Kidney tubule cell (primary cell): ENCODE measurements at regions not wholly inside any gene's neighbourhood (a gene's known extent, or its start where the extent isn't known, plus 50 kb on each side); places are given as distances from the start of the nearest gene placed in this dataset.
A peak's percentile ranks its signal among the peaks of the same experiment; 100 is the strongest.

Experiments used
- DNase-seq: peaks from one replicate; pipeline ENCODE4 v3.0.0-alpha.2; 2018; ENCODE audit warnings: low spot score

DNA sequence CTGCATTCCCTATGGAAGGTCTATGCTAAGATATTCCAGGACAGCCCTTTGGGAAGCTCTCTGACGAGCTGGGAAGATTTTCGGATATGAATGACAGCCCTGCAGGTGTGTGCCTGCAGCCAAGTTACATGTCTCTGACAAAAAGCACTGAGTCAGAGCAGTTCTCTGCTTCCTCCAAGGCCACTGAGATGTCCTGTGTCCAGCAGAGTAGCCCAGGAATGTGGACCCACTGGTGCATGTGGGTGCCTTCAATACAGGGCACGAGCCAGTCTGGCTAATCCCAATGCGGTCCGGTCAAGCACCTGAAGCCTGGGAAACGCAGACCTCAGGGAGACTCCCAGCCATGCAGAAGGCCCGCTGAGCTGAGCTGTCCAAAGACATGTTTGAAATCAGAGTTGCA, 565.7 kb downstream of the TCERG1L start:
- no peak for DNase-seq

DNA sequence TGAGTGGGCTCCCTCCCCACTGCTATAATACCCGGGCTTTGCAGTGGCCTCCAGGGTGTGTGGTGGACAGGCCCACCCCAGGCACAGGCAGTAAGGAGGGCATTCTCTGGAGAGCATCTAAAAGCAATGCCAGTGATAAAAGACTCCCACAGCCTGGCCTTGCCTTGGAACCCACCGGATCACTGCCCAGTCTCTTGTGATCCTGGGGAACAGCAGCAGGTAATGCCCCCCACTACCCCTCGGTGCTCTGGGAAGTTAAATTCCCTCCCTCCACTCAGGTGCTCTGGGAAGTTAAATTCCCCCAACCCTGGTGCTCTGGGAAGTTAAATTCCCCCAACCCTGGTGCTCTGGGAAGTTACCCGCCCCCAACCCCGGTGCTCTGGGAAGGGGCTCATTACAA, 565.2 kb downstream of the TCERG1L start:
- DNase-seq: no peak

DNA sequence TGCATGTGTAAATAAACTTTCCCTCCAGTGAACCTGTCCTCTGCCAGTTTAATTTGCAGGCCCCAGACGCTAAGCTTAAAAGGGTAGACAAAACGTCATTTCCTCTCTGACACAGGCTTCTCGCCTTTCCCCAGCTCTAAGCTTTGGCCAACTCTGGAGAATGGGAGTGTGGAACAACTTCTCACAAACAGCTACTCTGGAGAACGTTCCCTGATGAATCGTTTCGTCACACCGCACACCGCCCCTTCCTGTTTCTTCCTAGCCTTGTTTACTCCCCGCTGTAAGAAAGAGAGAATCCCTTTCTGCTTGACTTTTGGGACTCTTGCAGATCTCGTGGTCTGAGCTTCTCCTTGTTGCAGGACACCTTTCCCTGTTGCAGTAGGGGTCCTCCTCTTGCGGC, 564.2 kb downstream of the TCERG1L start:
- no peak for DNase-seq

- no peak for DNase-seq
Observed at GRCh38 chr10:130747946-130748345, 563.6 kb downstream of the TCERG1L start.

DNA sequence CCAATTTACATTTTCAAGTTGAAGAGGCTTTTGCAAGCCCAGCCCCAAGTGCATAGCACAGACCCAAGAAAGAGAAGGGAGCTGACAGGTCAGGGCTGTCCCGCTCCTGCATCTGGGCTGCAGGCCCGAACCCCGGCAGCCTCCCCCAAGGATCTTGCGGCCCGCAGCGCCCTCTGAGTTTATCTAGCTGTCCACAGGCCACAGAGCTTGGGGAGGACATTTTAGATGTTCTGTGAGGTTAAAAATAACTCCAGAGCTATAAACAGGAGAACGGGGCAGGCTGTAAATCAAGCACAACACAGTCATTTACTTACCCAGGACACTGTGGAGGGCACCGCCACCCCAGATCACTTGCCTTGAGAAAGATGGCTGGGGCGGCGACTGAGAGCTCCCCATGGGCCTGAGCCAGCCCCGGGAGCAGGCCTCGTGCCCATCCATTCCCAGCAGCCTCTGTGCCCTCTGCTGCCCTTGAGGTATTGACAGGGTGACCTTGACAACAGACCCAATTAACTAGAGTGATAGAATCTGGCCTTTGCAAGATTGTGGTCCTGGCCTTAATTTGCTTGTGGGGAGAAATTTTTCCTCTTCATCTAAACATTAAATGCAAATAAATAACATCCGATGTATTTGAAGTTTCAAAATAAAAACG, 563.0 kb downstream of the TCERG1L start:
- no peak for DNase-seq

DNA sequence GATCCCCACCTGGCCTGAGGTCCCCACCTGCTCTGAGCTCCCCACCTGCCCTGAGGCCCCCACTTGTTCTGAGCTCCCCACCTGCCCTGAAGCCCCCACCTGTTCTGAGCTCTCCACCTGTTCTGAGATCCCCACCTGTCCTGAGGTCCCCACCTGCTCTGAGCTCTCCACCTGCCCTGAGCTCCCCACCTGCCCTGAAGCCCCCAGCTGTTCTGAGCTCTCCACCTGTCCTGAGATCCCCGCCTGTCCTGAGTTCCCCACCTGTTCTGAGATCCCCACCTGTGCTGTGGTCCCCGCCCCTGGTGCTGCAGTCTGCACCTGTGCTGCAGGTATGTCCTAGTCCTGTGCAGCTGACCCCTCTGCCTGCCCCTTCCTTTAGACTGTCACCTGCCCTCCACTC, 561.6 kb downstream of the TCERG1L start:
- DNase-seq: no peak

- no peak for DNase-seq
Observed at GRCh38 chr10:130750441-130750840, 561.1 kb downstream of the TCERG1L start.

DNA sequence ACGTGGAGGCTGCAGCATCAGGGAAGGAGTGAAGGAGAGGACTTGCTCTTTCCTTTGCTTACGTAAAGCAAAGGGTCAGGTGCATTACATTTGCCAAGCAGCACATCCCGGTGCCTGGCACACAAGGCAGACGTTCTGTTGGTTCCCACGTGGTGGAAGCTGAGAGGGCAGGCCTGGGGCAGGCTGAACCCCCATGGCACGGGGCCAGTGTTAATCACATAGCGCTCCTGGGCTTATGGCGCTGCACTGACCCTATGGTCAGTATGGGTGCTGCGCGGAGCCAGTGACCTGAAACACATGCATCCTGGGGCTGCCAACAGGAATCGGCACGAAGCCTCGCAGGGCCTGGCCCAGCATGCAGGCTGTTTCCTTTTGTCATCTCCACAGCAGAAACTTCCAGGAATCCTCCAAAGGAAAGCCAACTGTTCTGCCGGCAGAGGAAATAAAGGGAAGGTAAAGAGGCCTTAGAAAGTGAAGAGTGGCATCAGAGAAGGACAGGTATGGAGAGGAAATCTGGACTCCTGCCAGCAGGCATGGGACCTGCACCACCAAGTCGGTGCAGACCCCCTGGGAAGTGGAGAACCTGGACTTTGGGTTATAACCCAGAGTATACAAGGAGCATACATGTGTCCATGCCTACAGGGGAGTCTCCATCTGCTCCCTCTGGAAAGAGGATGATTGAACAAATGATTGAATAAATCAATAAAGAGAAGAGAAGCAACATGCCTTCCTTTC, 560.2 kb downstream of the TCERG1L start:
- no peak for DNase-seq

GRCh38 chr10:130751851-130752250, 559.7 kb downstream of the TCERG1L start:
- DNase-seq: peak; percentile 51

- DNase-seq: no peak
Observed at GRCh38 chr10:130756651-130757050, 554.9 kb downstream of the TCERG1L start.

DNA sequence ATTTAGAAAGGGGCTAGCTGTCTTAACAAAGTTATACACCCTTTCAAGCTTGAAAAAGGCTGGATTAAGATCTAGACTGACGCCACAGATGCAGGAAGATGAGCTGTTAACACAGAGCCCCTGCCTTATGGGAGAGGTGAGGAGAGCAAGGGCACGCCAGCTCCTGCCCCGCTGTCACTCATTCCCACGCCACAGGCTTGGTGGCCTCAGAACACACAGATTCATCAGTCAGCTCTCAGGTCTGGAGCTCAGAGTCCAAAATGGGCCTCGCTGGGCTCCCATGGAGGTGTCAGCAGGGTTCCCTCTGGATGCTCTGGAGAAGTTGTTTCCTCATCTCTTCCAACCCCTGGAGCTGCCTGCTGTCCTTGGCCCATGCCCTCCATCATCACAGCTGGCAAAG, 554.2 kb downstream of the TCERG1L start:
- no peak for DNase-seq

DNA sequence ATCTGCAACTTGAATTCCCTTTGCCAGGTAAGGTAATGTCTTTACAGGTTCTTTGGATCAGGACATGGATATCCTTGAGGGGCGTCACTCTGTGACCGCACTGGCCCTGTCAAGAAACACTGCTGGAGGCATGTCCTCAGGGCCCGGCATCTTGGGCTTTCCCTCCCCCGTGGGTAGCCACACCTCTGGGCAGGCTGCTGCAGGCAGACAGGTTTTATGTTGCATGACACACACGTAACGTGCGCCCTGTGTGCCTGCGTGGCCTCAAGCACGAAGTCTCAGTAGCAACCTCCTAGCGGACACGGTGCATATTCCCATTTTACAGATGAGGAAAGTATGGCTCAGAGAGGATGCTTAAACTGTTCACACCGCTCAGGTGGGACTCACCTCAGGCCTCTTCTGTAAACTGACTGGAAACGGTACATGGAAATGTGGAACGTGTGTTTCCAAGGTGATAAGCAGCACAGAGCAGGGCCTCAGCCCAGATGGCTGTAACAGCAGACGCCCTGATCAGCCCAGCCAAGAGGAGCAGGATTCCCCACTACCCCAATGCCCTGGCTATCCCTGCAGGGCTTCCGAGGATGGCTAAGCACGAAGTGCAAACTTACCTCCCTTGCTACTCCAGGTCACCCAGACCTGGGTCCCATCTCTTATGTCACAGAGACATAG, 553.6 kb downstream of the TCERG1L start:
- no peak for DNase-seq

DNA sequence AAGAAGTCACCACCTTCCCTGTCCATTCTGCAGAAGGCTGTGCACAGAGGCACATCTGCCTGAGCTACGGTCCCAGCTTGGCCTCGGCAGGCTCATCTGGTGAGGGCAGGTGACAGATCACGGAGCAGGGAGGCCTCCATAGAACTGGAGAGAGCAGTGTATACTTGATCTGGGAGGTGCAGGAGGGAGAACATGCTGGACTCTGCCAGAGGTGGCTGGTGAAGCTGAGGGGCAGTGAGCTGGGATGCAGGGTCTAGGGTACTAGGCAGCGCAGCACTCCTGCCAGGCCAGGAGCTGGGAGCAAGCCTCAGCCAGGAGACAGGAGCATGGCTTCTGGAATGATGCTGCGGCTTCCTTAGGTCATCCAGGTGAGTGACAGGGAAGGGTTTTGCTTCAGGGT, 553.0 kb downstream of the TCERG1L start:
- DNase-seq: no peak

GRCh38 chr10:130761032-130761575, 550.4 kb downstream of the TCERG1L start:
- no peak for DNase-seq

GRCh38 chr10:130761788-130762301, 549.7 kb downstream of the TCERG1L start:
- no peak for DNase-seq

DNA sequence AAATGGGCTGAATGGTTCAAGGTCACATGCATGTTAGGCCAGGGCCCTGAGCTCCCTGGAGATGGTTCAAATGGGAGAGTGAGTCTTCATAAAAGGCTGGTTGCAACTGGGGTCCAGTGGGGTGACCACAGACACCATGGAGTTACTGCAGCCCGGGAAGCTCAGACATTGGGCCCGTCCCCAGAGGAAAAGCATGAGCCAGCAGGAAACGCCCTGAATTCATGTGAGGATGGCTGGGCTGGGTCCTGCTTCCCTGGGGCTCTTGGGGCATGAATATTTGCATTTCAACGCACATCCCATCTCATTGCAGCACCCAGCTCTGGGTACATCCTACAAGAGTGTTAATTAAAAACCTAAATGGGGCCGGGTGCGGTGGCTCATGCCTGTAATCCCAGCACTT, 549.0 kb downstream of the TCERG1L start:
- DNase-seq: no peak

DNA sequence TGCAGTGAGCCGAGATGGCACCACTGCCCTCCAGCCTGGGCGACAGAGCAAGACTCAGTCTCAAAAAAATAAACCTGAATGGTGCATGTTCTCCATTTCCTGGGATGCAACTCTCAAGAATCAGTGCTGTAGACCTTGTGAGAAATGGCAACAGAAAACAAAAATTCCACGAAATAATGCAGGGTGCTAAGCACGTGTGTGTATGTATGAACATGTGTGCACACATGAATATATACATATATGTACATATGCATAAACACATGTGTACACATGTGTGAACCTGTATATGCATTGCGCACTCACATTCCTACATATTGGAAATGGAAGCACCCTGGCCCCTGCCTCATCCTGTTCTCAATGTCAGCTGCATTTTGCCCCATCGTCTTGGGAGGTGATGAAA, 548.5 kb downstream of the TCERG1L start:
- DNase-seq: no peak

DNA sequence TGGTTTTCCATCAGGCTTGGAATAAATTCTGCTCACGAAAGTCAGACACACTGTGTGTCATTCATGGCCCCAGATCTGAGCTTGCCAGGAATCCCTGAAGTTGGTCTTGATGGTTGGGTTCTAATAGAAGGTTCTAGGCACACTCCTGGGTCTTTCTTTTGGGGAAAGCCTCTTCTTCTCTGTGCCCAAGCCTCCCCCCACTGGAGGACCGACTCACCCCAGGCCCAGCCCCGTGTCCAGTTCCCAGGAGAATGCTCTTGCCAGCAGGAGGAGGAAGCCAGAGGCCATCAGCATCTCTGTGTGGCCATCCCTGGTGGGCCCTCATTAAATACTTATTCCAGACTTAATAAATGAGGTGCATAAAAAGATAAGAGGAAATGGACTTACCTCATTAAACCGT, 548.0 kb downstream of the TCERG1L start:
- DNase-seq: no peak

GRCh38 chr10:130764651-130765050, 546.9 kb downstream of the TCERG1L start:
- no peak for DNase-seq

DNA sequence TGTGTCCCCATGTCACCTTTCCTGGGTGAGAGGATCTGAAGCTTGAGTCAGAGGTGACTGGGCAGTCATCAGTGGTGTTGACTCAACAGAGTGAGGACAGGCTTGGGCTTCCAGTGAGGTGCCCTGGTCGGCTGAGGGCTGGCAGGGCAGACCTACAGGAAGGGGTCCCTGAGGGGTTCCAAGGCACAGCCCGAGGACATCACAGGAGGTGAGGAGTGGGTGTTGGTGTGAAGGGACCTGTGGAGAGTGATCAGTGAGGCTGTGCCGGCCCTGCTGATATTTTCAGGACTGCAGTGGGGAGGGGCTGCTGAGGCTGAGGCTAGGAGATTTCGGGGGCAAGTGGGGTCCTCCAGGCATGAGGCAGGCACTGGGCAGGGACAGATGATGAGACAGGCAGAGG, 545.5 kb downstream of the TCERG1L start:
- peak; percentile 2 for DNase-seq

GRCh38 chr10:130767116-130767730, 544.3 kb downstream of the TCERG1L start:
- no peak for DNase-seq
